Gastroesophageal sphincter (tissue), 4 donors: ENCODE measurements at regions not wholly inside any gene's neighbourhood (a gene's known extent, or its start where the extent isn't known, plus 50 kb on each side); places are given as distances from the start of the nearest gene placed in this dataset.

ENCODE experiments used
- ATAC-seq: fragments of 150-250 bp; one replicate; pipeline ENCODE4 v1.9.1; 2016; ENCODE audit warnings: mild to moderate bottlenecking, moderate library complexity
- H3K27ac ChIP-seq, 4 donors: fragments of 200-600 bp; sonication (generic) in 3 of 4; 1 replicate in 3 of 4; 2 replicates in 1 of 4; pipeline ENCODE4 v1.5.1; 2016 to 2019
- H3K27me3 ChIP-seq: fragments of 200-600 bp; sonication (generic); one replicate; pipeline ENCODE4 v1.5.1; 2019
- H3K36me3 ChIP-seq, 2 donors: fragments of 200-600 bp; sonication (generic); one replicate each; pipeline ENCODE4 v1.5.1; 2019; ENCODE audit warnings: control low read depth in 1 of 2
- H3K4me1 ChIP-seq, 3 donors: fragments of 200-600 bp; sonication (generic); 1 replicate in 2 of 3; 2 replicates in 1 of 3; pipeline ENCODE4 v1.5.1; 2016 to 2019; ENCODE audit warnings: control low read depth in 2 of 3
- H3K4me3 ChIP-seq, 2 donors: fragments of 200-600 bp; sonication (generic); one replicate each; pipeline ENCODE4 v1.5.1; 2019; ENCODE audit warnings: mild to moderate bottlenecking in 1 of 2, moderate library complexity in 1 of 2
- H3K9me3 ChIP-seq, 3 donors: fragments of 200-600 bp; sonication (generic); one replicate each; pipeline ENCODE4 v1.5.1; 2017 to 2019; ENCODE audit warnings: control low read depth in 2 of 3
- EP300 ChIP-seq: sonication (generic); formaldehyde crosslinking; IDR thresholded peaks from one replicate; pipeline ENCODE4 v1.6.1; 2017; ENCODE audit warnings: antibody characterized with exemption, mild to moderate bottlenecking
- POLR2A ChIP-seq, 2 donors: fragments of 450-650 bp; IDR thresholded peaks; one replicate each; pipeline ENCODE4 v1.6.1; 2017; ENCODE audit warnings: antibody characterized with exemption in 2 of 2, mild to moderate bottlenecking in 2 of 2, moderate library complexity in 1 of 2
- POLR2AphosphoS5 ChIP-seq: sonication (generic); formaldehyde crosslinking; IDR thresholded peaks from one replicate; pipeline ENCODE4 v1.6.1; 2017; ENCODE audit warnings: antibody characterized with exemption
- WGBS, 2 donors: methylation state at CpG; one replicate each; pipeline ENCODE4 v1.1.5; 2018; ENCODE audit warnings: low coverage in 1 of 2; 5-methylcytosine and 5-hydroxymethylcytosine counted together
- TF ChIP-seq, protein P1 (sequence below), 4 experiments: fragments of 200-600 bp in 2 of 4; fragments of 450-650 bp in 2 of 4; sonication (generic) in 1 of 4; IDR thresholded peaks; one replicate each; pipeline ENCODE4 v1.5.1; 2017 to 2019; ENCODE audit warnings: antibody characterized with exemption in 4 of 4, mild to moderate bottlenecking in 2 of 4, moderate library complexity in 2 of 4

DNA sequence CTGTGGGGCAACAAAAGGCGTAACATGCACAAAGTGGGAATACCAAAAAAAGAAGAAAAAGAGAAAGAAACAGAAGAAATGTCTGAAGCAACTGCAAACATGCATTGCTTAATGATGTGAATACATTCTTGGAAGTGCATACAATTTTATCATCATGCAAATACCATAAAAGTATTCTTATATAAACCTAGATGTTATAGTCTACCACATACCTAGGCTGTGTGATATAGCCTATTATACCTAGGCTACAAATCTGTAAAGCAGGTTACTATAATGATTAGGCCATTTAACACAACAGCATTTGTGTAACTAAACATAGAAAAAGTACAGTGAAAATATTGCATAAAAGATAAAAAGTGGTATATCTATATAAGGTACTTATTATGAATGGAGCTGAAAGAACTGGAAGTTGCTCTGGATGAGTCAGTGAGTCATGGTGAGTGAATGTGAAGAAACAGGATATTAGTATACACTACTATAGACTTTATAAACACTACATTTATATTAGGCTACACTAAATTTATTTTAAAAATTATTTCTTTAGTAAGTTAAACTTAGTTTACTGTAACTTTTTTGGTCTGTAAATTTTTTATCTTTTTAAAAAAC is 319.4 kb upstream of the KCNH7 start:
- no peaks in the 10 kb centered on the region for H3K4me1 ChIP-seq
- H3K36me3 ChIP-seq = no peaks in the 10 kb centered on the region
- TF ChIP-seq POLR2AphosphoS5 (no peak), EP300 (no peak), POLR2A (IDR thresholded peaks at IDR 0.05) (no peak)
- TF ChIP-seq, protein P1, sequence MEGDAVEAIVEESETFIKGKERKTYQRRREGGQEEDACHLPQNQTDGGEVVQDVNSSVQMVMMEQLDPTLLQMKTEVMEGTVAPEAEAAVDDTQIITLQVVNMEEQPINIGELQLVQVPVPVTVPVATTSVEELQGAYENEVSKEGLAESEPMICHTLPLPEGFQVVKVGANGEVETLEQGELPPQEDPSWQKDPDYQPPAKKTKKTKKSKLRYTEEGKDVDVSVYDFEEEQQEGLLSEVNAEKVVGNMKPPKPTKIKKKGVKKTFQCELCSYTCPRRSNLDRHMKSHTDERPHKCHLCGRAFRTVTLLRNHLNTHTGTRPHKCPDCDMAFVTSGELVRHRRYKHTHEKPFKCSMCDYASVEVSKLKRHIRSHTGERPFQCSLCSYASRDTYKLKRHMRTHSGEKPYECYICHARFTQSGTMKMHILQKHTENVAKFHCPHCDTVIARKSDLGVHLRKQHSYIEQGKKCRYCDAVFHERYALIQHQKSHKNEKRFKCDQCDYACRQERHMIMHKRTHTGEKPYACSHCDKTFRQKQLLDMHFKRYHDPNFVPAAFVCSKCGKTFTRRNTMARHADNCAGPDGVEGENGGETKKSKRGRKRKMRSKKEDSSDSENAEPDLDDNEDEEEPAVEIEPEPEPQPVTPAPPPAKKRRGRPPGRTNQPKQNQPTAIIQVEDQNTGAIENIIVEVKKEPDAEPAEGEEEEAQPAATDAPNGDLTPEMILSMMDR (IDR thresholded peaks at IDR 0.05) = no peak
- no peak for ATAC-seq
- no peak overlapping the region for H3K27ac ChIP-seq
- 100% methylated on average over 1 of the region's 1 CpG for WGBS, 2 donors
- no peak overlapping the region for H3K4me3 ChIP-seq
- H3K9me3 ChIP-seq = no peaks in the 10 kb centered on the region
- H3K27me3 ChIP-seq = no peaks in the 10 kb centered on the region

DNA sequence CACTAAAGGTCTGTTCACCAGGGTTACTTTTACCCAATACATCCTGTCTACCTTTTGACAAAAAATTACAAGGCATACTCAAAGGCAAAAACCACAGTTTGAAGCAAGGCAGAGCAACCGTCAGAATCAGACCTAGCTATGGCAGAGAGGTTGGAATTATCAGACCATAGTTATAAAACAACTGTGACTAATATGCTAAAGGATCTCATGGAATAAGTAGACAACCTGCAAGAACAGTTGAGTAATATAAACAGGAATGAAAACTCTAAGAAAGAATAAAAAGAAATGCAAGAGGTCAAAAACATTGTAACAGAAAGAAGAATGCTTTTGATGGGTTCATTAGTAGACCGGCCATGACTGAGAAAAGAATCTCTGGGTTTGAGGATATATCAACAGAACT is 318.8 kb upstream of the KCNH7 start:
- H3K4me1 ChIP-seq = no peaks in the 10 kb centered on the region
- H3K9me3 ChIP-seq = no peaks in the 10 kb centered on the region
- no peak for ATAC-seq
- H3K27ac ChIP-seq = no peak overlapping the region
- WGBS, 2 donors = 56 to 100% methylated on average over 1 of the region's 2 CpGs
- no peak overlapping the region for H3K4me3 ChIP-seq
- TF ChIP-seq POLR2A (IDR thresholded peaks at IDR 0.05) (no peak), POLR2AphosphoS5 (no peak)
- TF ChIP-seq, protein P1 (IDR thresholded peaks at IDR 0.05) = no peak
- no peaks in the 10 kb centered on the region for H3K27me3 ChIP-seq
- H3K36me3 ChIP-seq = no peaks in the 10 kb centered on the region

DNA sequence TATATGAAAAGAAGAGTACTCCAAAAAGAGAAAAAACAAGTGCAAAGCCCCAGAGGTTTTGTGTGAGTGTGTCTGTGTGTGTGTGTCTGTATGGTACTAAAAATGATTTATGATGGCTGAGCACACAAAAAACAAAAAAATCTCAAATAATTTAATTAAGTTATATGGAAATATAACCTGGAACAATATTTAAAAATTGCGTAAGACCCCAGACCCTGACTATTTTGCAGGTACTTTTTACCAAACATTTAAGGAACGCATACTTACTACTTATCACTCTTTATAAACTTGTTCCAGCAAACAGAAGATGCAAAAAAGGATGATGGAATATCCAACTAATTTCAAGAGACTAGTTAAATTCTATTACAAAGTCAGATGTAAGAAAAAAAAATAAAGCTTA is 317.4 kb upstream of the KCNH7 start:
- Histone ChIP-seq H3K27me3 (no peaks in the 10 kb centered on the region), H3K27ac (no peak overlapping the region), H3K4me1 (no peaks in the 10 kb centered on the region), H3K36me3 (no peaks in the 10 kb centered on the region), H3K4me3 (no peak overlapping the region), H3K9me3 (no peaks in the 10 kb centered on the region)
- TF ChIP-seq, protein P1 (IDR thresholded peaks at IDR 0.05) = no peak
- TF ChIP-seq POLR2A (IDR thresholded peaks at IDR 0.05) (no peak), POLR2AphosphoS5 (no peak), EP300 (no peak)
- no peak for ATAC-seq
- WGBS, 2 donors = 93 to 94% methylated on average over 2 of the region's 2 CpGs

DNA sequence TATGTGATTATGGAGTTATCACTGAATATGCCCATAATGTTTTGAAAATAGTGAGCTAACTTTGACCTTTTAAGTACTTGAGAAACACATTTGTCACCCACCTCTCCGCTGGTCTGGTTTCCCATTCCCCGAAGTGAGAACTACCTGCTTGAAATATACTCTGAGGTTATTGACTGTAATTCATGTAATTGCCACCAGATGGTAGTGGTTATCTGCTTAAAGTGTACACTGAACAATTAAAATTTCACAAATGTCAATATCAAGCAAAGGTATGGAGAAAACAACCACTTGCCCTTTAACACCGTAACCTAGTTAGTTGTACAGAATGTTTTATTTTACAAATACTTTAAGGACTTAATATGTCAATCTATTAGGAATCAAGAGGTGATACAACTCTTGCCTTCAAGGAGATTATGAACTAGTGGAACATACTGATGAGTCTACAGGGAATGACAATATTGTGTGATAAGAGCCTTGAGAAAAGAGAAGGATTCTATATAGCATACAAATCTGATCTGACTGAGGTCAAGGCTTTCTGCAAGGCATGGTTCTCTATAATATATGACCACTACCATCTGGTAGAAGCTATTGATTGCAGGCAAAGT is 316.8 kb upstream of the KCNH7 start:
- Histone ChIP-seq H3K27me3 (no peaks in the 10 kb centered on the region), H3K36me3 (no peaks in the 10 kb centered on the region), H3K4me1 (no peaks in the 10 kb centered on the region), H3K27ac (no peak overlapping the region), H3K4me3 (no peak overlapping the region), H3K9me3 (no peaks in the 10 kb centered on the region)
- TF ChIP-seq, protein P1 (IDR thresholded peaks at IDR 0.05) = peak; percentile 39 to 55 (median 43)
- no peak for TF ChIP-seq POLR2A (IDR thresholded peaks at IDR 0.05)
- WGBS, 2 donors = 25 to 30% methylated on average over 3 of the region's 3 CpGs
- ATAC-seq = no peak

DNA sequence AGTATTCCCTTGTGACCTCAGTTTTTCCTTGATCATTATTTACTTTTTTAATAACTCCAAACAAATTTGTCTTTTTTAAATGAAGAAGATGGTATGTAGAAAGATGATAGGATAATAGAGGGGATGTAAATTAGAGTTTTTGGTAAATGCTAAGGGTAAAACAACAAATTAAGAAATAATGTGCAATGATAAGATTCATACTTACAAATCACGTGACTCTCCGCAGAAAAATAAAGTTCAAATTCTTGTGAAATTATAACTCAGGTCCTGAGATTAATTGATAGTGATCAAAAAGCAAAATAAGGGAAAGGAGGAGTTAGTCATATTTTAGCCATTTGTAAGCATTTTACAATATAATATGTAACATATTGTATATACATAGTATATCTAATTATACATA is 304.1 kb upstream of the KCNH7 start:
- Histone ChIP-seq H3K27ac (no peak overlapping the region), H3K4me1 (no peaks in the 10 kb centered on the region), H3K9me3 (peaks cover 0 to 9% (median 0%) of the 10 kb centered on the region in 3 donors), H3K36me3 (no peaks in the 10 kb centered on the region), H3K4me3 (no peak overlapping the region), H3K27me3 (no peaks in the 10 kb centered on the region)
- no peak for ATAC-seq
- 87 to 94% methylated on average over 2 of the region's 2 CpGs for whole genome bisulfite sequencing, 2 donors
- TF ChIP-seq POLR2A (IDR thresholded peaks at IDR 0.05) (no peak), EP300 (no peak), POLR2AphosphoS5 (no peak)
- TF ChIP-seq, protein P1 (IDR thresholded peaks at IDR 0.05) = no peak
